Activated CD4-positive, alpha-beta memory T cell treated with anti-CD3 and anti-CD28 coated beads, Interleukin-2, amount 10 ng/mL, durations not matched to agents 7 days and 5 days (primary cell): ENCODE measurements at regions not wholly inside any gene's neighbourhood (a gene's known extent, or its start where the extent isn't known, plus 50 kb on each side); places are given as distances from the start of the nearest gene placed in this dataset.

ENCODE experiments used
- CTCF ChIA-PET: fragments of 350-600 bp; sonication (Branson Sonifier 250); formaldehyde crosslinking; loops from one replicate; lab custom pipeline; 2021; ENCODE audit warnings: antibody characterized with exemption, inconsistent platforms; lab: Charles Lee
- POLR2A ChIA-PET: fragments of 350-600 bp; sonication (Branson Sonifier 250); formaldehyde crosslinking; loops from one replicate; lab custom pipeline; 2021; ENCODE audit warnings: antibody characterized with exemption; lab: Charles Lee
- DNase-seq: peaks from one replicate; pipeline ENCODE4 v3.0.0-alpha.2; 2020
- H3K27ac Mint-ChIP-seq: one replicate; pipeline ENCODE4 v1.8.0; 2021; ENCODE audit warnings: mild to moderate bottlenecking, mixed read lengths
- H3K27me3 Mint-ChIP-seq: one replicate; pipeline ENCODE4 v1.8.0; 2021; ENCODE audit warnings: mixed read lengths
- H3K36me3 Mint-ChIP-seq: one replicate; pipeline ENCODE4 v1.8.0; 2021; ENCODE audit warnings: low read depth, mixed read lengths
- H3K4me1 Mint-ChIP-seq: one replicate; pipeline ENCODE4 v1.8.0; 2021; ENCODE audit warnings: mixed read lengths
- H3K4me3 Mint-ChIP-seq: one replicate; pipeline ENCODE4 v1.8.0; 2021; ENCODE audit warnings: mild to moderate bottlenecking, mixed read lengths
- H3K9me3 Mint-ChIP-seq: one replicate; pipeline ENCODE4 v1.8.0; 2021; ENCODE audit warnings: mixed read lengths

DNA sequence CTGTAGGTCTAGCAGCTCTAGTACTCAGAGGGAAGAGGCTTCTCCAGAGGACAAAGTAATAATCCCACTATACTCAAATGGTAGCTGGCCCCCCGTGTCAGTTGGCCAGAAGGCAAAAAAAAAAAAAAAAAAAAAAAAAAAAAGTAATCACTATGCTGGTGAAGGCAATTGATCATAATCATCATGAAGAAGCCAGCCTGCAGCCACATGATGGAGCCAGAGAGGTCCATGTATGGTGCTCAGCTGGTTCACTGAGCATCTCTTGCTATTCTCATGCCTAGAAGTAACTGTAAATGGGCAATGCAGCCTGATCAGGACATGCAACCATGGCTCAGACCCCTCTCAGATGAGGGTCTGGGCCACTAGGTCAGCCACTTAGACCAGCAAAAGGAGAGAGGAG, 378.8 kb downstream of the MED13L start:
- ChIA-PET CTCF (interaction anchor here (0.7 kb wide), 1 partner anchor 11 kb away, joined by 6 read pairs; no protein-coding TSS in a partner anchor), POLR2A (no interaction called here)

GRCh38 chr12:115897729-115898128, 379.8 kb downstream of the MED13L start:
- H3K4me1 Mint-ChIP-seq = no peaks in the 10 kb centered on the region
- ChIA-PET POLR2A (no interaction called here), CTCF (no interaction called here)
- H3K27ac Mint-ChIP-seq = no peak overlapping the region
- DNase-seq = no peak
- no peaks in the 10 kb centered on the region for H3K36me3 Mint-ChIP-seq
- no peak overlapping the region for H3K4me3 Mint-ChIP-seq
- H3K27me3 Mint-ChIP-seq = peaks cover 3% of the 10 kb centered on the region
- H3K9me3 Mint-ChIP-seq = no peaks in the 10 kb centered on the region

More for the DNA sequence above, 378.8 kb downstream of the MED13L start:
- Mint-ChIP-seq H3K4me3 (no peak overlapping the region), H3K27ac (no peak overlapping the region), H3K9me3 (no peaks in the 10 kb centered on the region), H3K27me3 (peaks cover 6% of the 10 kb centered on the region), H3K4me1 (no peaks in the 10 kb centered on the region), H3K36me3 (no peaks in the 10 kb centered on the region)
- no peak for DNase-seq

DNA sequence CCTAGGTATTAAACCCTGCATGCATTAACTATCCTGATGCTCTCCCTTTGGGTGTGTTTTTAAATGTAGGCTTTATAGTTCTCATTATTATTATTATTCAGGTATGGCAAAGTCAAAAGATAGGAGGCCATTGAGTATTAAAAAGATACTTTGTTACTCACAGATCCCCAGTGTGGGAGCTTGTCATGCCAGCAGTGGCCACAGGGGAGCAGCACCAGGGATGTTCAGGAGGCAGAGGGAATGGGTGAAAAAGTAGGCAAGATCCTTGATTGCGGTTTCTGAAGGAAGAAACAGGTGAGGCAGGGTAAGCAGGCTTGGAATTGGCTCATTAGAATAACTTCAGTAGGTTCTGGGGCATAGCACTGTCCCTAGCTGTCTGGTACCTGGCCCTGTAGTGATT, 382.2 kb downstream of the MED13L start:
- CTCF ChIA-PET = no interaction called here
- POLR2A ChIA-PET = no interaction called here
- no peak for DNase-seq
- no peaks in the 10 kb centered on the region for H3K27me3 Mint-ChIP-seq
- H3K36me3 Mint-ChIP-seq = no peaks in the 10 kb centered on the region
- no peak overlapping the region for H3K27ac Mint-ChIP-seq
- H3K4me3 Mint-ChIP-seq = no peak overlapping the region
- no peaks in the 10 kb centered on the region for H3K4me1 Mint-ChIP-seq
- no peaks in the 10 kb centered on the region for H3K9me3 Mint-ChIP-seq

GRCh38 chr12:115891556-115892164, 385.8 kb downstream of the MED13L start:
- H3K9me3 Mint-ChIP-seq = no peaks in the 10 kb centered on the region
- ChIA-PET CTCF (no interaction called here), POLR2A (no interaction called here)

DNA sequence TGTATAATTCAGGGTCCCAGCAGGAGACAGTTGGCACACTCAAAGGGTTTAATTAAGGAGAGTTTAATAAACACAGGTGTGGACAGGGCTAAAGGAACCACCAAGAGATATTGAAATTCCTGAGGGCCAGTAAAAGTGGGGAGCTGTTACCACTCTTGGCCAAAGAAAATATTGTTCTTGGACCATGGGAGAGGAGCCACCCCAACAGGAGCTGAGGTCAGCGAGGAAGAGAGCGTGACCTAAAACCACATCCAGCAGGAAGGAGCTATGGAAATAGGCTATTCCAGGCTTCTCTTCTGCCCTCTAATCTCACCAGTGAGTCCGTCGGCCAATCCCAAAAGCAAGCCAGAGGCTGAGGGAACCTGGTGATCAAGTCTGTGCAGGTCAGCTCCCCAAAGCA, 390.8 kb downstream of the MED13L start:
- no peak overlapping the region for H3K4me3 Mint-ChIP-seq
- H3K4me1 Mint-ChIP-seq = no peaks in the 10 kb centered on the region
- H3K27me3 Mint-ChIP-seq = no peaks in the 10 kb centered on the region
- ChIA-PET POLR2A (no interaction called here), CTCF (no interaction called here)
- no peaks in the 10 kb centered on the region for H3K9me3 Mint-ChIP-seq
- H3K27ac Mint-ChIP-seq = no peak overlapping the region
- H3K36me3 Mint-ChIP-seq = no peaks in the 10 kb centered on the region
- DNase-seq = no peak

More at GRCh38 chr12:115891556-115892164, 385.8 kb downstream of the MED13L start:
- no peak overlapping the region for H3K27ac Mint-ChIP-seq
- H3K27me3 Mint-ChIP-seq = no peaks in the 10 kb centered on the region
- DNase-seq = no peak
- no peak overlapping the region for H3K4me3 Mint-ChIP-seq
- H3K36me3 Mint-ChIP-seq = no peaks in the 10 kb centered on the region
- H3K4me1 Mint-ChIP-seq = no peaks in the 10 kb centered on the region

GRCh38 chr12:115885040-115885690, 392.3 kb downstream of the MED13L start:
- DNase-seq = no peak
- POLR2A ChIA-PET = no interaction called here
- H3K4me3 Mint-ChIP-seq = no peak overlapping the region
- H3K9me3 Mint-ChIP-seq = no peaks in the 10 kb centered on the region
- no peaks in the 10 kb centered on the region for H3K36me3 Mint-ChIP-seq
- no peaks in the 10 kb centered on the region for H3K4me1 Mint-ChIP-seq
- CTCF ChIA-PET = no interaction called here
- no peak overlapping the region for H3K27ac Mint-ChIP-seq
- no peaks in the 10 kb centered on the region for H3K27me3 Mint-ChIP-seq

DNA sequence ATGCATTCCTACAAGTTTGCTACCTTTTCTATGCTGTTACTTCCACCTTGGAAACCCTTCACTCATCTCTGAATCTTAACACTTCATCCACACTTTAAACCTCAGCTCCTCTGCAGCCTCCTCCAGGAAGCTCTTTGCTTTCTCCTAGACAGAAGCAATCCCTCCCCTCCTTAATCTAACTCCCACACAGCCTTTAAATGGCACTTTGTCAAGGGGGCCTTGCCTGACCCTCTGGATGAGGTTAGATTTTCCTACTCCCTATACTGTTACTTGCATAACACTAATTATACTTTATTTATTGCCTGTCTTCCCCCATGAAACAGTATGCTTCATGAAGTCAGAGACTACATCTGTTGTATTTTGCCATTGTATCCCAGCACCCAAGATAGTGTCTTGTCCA, 394.6 kb downstream of the MED13L start:
- Mint-ChIP-seq H3K27ac (no peak overlapping the region), H3K36me3 (no peaks in the 10 kb centered on the region), H3K9me3 (no peaks in the 10 kb centered on the region), H3K4me1 (no peaks in the 10 kb centered on the region), H3K27me3 (no peaks in the 10 kb centered on the region), H3K4me3 (no peak overlapping the region)
- POLR2A ChIA-PET = no interaction called here
- DNase-seq = no peak
- CTCF ChIA-PET = no interaction called here

DNA sequence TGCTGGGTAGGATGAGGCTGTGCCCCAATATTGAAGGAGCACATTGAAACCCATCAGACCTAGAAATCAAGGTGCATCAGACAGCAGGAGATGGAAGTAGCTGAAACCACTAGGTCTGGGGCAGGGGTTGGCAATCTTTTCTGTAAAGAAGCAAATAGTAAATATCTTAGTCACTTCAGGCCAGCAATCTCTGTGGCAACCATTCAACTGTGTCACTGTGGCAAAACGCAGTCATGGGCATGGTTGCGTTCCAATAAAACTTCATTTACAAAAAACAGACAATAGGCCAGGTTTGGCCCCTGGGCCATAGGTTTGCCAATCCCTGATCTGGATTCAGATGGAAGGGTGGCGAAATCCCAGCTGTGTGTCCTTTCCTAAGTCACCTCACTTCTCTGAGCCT, 397.3 kb downstream of the MED13L start:
- H3K4me3 Mint-ChIP-seq = no peak overlapping the region
- H3K9me3 Mint-ChIP-seq = no peaks in the 10 kb centered on the region
- no peak for DNase-seq
- H3K36me3 Mint-ChIP-seq = no peaks in the 10 kb centered on the region
- POLR2A ChIA-PET = no interaction called here
- H3K27me3 Mint-ChIP-seq = peaks cover 2% of the 10 kb centered on the region
- H3K4me1 Mint-ChIP-seq = no peaks in the 10 kb centered on the region
- H3K27ac Mint-ChIP-seq = no peak overlapping the region
- CTCF ChIA-PET = no interaction called here

- POLR2A ChIA-PET = no interaction called here
- Mint-ChIP-seq H3K4me3 (no peak overlapping the region), H3K4me1 (peaks cover 2% of the 10 kb centered on the region), H3K27ac (no peak overlapping the region), H3K27me3 (peaks cover 6% of the 10 kb centered on the region), H3K36me3 (no peaks in the 10 kb centered on the region), H3K9me3 (no peaks in the 10 kb centered on the region)
- no peak for DNase-seq
- CTCF ChIA-PET = no interaction called here
Observed at GRCh38 chr12:115879354-115879753, 398.1 kb downstream of the MED13L start.

DNA sequence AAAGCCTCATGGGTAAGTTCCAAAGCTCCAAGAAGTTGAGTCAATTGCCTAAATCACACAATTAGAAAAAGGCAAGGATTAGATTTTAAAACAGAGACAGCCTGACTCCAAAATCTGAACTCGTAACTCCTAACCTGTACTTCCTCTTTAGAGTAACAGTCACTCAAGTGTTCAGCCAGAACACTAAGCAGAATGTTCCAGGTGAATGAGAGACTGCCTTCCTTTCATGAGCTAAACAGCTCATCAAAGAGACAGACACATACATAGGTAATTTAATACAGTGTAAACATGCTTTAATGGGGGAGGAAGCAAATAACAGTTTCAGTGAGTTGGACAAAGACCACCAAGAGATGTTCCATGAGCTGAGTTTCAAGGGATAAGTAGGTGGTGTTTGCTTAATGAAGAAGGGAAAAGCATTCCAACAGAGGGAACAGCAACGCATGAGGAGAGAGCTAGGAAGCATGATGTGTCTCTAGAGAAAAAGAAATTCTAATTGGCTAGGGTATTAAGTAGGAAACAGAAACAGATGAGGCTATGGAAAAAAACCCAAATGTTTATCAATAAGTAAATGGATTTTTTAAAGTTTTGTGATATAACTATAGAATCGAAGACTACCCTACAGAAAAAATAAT, 403.9 kb downstream of the MED13L start:
- CTCF ChIA-PET = interaction anchor here (0.9 kb wide), 1 partner anchor 16 kb away, joined by 3 read pairs; no protein-coding TSS in a partner anchor
- Mint-ChIP-seq H3K4me3 (no peak overlapping the region), H3K36me3 (no peaks in the 10 kb centered on the region), H3K9me3 (no peaks in the 10 kb centered on the region), H3K4me1 (peaks cover 4% of the 10 kb centered on the region), H3K27ac (no peak overlapping the region), H3K27me3 (peaks cover 14% of the 10 kb centered on the region)
- DNase-seq = no peak
- POLR2A ChIA-PET = no interaction called here

- Mint-ChIP-seq H3K27ac (no peak overlapping the region), H3K4me3 (no peak overlapping the region), H3K36me3 (no peaks in the 10 kb centered on the region), H3K27me3 (peaks cover 14% of the 10 kb centered on the region), H3K4me1 (peaks cover 4% of the 10 kb centered on the region), H3K9me3 (no peaks in the 10 kb centered on the region)
- ChIA-PET POLR2A (no interaction called here), CTCF (interaction anchor here (0.9 to 1.1 kb wide), 2 partner anchors 15 to 42 kb away, joined by 3 read pairs; no protein-coding TSS in a partner anchor)
- no peak for DNase-seq
Observed at GRCh38 chr12:115872919-115873357, 404.6 kb downstream of the MED13L start.

- Mint-ChIP-seq H3K27me3 (peaks cover 14% of the 10 kb centered on the region), H3K36me3 (no peaks in the 10 kb centered on the region), H3K4me1 (peaks cover 4% of the 10 kb centered on the region), H3K4me3 (no peak overlapping the region), H3K27ac (no peak overlapping the region), H3K9me3 (no peaks in the 10 kb centered on the region)
- ChIA-PET CTCF (interaction anchor here (1.1 kb wide), 1 partner anchor 43 kb away, joined by 3 read pairs; no protein-coding TSS in a partner anchor), POLR2A (no interaction called here)
- no peak for DNase-seq
Observed at GRCh38 chr12:115872212-115872611, 405.3 kb downstream of the MED13L start.

DNA sequence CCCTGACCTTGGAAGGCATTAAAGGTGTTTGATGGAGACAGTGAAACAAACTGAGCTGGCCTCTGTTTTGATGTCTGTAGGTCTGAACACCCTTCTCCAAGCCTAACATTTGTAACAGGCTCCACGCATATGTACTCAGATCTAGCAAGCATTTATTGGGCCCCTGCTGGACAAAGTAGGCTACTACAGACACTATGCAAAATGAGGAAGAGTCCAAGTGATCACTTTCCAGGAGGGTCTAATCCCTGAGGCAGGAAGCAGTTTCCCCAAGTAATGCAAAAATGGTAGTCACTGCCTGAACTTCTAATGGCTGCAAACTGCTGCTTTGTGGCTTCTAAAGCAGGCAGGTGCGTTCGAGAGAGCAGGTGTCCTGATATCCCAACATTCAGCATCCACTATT, 405.8 kb downstream of the MED13L start:
- H3K4me1 Mint-ChIP-seq = peaks cover 4% of the 10 kb centered on the region
- ChIA-PET CTCF (no interaction called here), POLR2A (no interaction called here)
- H3K36me3 Mint-ChIP-seq = no peaks in the 10 kb centered on the region
- H3K27ac Mint-ChIP-seq = no peak overlapping the region
- H3K9me3 Mint-ChIP-seq = no peaks in the 10 kb centered on the region
- peaks cover 12% of the 10 kb centered on the region for H3K27me3 Mint-ChIP-seq
- DNase-seq = no peak
- H3K4me3 Mint-ChIP-seq = no peak overlapping the region
